PC-9 (cell line): ENCODE measurements at regions not wholly inside any gene's neighbourhood (a gene's known extent, or its start where the extent isn't known, plus 50 kb on each side); places are given as distances from the start of the nearest gene placed in this dataset.

Experiments
- BruUV-seq: library from RNA; stranded (reverse); fragments of 400-500 nt; replicated peaks from 2 replicates; lab custom pipeline; 2021; lab: Mats Ljungman, UMichigan
- CTCF ChIA-PET: fragments of 300-600 bp; sonication (Branson Sonifier 250); formaldehyde crosslinking; loops from one replicate; lab custom pipeline; 2022; ENCODE audit warnings: antibody characterized with exemption; lab: Charles Lee
- POLR2A ChIA-PET: fragments of 300-600 bp; sonication (Branson Sonifier 250); formaldehyde crosslinking; loops from one replicate; lab custom pipeline; 2022; ENCODE audit warnings: antibody characterized with exemption; ENCODE audit not compliant: unreplicated experiment; lab: Charles Lee
- DNase-seq, 2 experiments: peaks; one replicate each; pipeline versions ENCODE4 v3.0.0 to v3.0.0-alpha.2; 2015 to 2022; ENCODE audit warnings: mixed read lengths in 1 of 2
- H2AFZ ChIP-seq: fragments of 200-600 bp; sonication (generic); 2 replicates; pipeline ENCODE4 v1.8.1; 2017; ENCODE audit warnings: antibody characterized with exemption
- H3F3A ChIP-seq: fragments of 200-600 bp; sonication (generic); 2 replicates; pipeline ENCODE4 v1.8.1; 2017; ENCODE audit warnings: antibody characterized with exemption, mild to moderate bottlenecking, low read depth; ENCODE audit not compliant: insufficient read depth
- H3K27ac ChIP-seq: fragments of 200-600 bp; sonication (generic); 2 replicates; pipeline ENCODE4 v1.6.1; 2016; ENCODE audit warnings: mixed run types
- H3K27me3 ChIP-seq: fragments of 200-600 bp; sonication (generic); 2 replicates; pipeline ENCODE4 v1.6.1; 2016; ENCODE audit warnings: low read depth, mixed run types; ENCODE audit not compliant: insufficient read depth
- H3K36me3 ChIP-seq: fragments of 200-600 bp; sonication (generic); 2 replicates; pipeline ENCODE4 v1.6.1; 2016; ENCODE audit warnings: low read depth, mixed run types
- H3K4me1 ChIP-seq: fragments of 200-600 bp; sonication (generic); replicated peaks from 2 replicates; pipeline ENCODE4 v1.6.1; 2016; ENCODE audit warnings: mixed run types; ENCODE audit not compliant: insufficient read depth
- H3K4me2 ChIP-seq: fragments of 200-600 bp; sonication (generic); 2 replicates; pipeline ENCODE4 v1.6.1; 2017; ENCODE audit warnings: mixed run types
- H3K4me3 ChIP-seq: fragments of 200-600 bp; sonication (generic); 2 replicates; pipeline ENCODE4 v1.6.1; 2016; ENCODE audit warnings: mixed run types
- H3K79me2 ChIP-seq: fragments of 200-600 bp; sonication (generic); 2 replicates; pipeline ENCODE4 v1.6.1; 2017; ENCODE audit warnings: low read depth, mixed run types
- H3K9me2 ChIP-seq: fragments of 200-600 bp; sonication (generic); 2 replicates; pipeline ENCODE4 v1.8.1; 2017; ENCODE audit warnings: mild to moderate bottlenecking; ENCODE audit not compliant: insufficient read depth
- H3K9me3 ChIP-seq: fragments of 200-600 bp; sonication (generic); 2 replicates; pipeline ENCODE4 v1.8.1; 2016; ENCODE audit warnings: low read depth; ENCODE audit not compliant: insufficient read depth
- H4K20me1 ChIP-seq: fragments of 200-600 bp; sonication (generic); 2 replicates; pipeline ENCODE4 v1.8.1; 2017; ENCODE audit not compliant: insufficient read depth
- CTCF ChIP-seq: fragments of 200-600 bp; sonication (generic); conservative IDR thresholded peaks from 2 replicates; pipeline ENCODE4 v1.6.1; 2017; ENCODE audit warnings: mixed run types, antibody characterized with exemption, mild to moderate bottlenecking, moderate library complexity
- EZH2 ChIP-seq: fragments of 200-600 bp; sonication (generic); IDR thresholded peaks from 2 replicates; pipeline ENCODE4 v1.8.0; 2017; ENCODE audit warnings: antibody characterized with exemption, low read depth
- intact Hi-C: fragments of 100-400 bp; cut with micrococcal nuclease; formaldehyde crosslinking; loops from one replicate; pipeline ENCODE4 v1.10.0; 2022; ENCODE audit not compliant: unreplicated experiment

GRCh38 chr1:42033629-42034028 is 114.9 kb upstream of the HIVEP3 start:
- no TSS peak for BruUV-seq
- H3K27me3 ChIP-seq = no peaks in the 10 kb centered on the region
- intact Hi-C loops = loop anchor here (2.0 to 10.0 kb wide), 2 partner anchors 171 to 359 kb away; no protein-coding TSS in a partner anchor
- H3K79me2 ChIP-seq = peaks cover 37% of the 10 kb centered on the region
- H2AFZ ChIP-seq = no peak overlapping the region
- H3K4me3 ChIP-seq = peak overlapping the region; percentile 86; the same call in 1 of the 2 replicates
- no peaks in the 10 kb centered on the region for H3K9me2 ChIP-seq
- no peak for TF ChIP-seq CTCF
- TF ChIP-seq EZH2 = no peak
- H3K4me1 ChIP-seq = peaks cover 18% of the 10 kb centered on the region
- ChIA-PET CTCF (interaction anchor here (0.6 kb wide), 1 partner anchor 107 kb away, joined by 3 read pairs; no protein-coding TSS in a partner anchor), POLR2A (no interaction called here)
- H3K4me2 ChIP-seq = peak overlapping the region; percentile 94
- H4K20me1 ChIP-seq = no peaks in the 10 kb centered on the region
- DNase-seq = no peak
- no peaks in the 10 kb centered on the region for H3K36me3 ChIP-seq
- no peaks in the 10 kb centered on the region for H3K9me3 ChIP-seq
- H3K27ac ChIP-seq = no peak overlapping the region
- H3F3A ChIP-seq = no peaks in the 10 kb centered on the region; the same call in 1 of the 2 replicates

GRCh38 chr1:42017730-42018129 is 99.0 kb upstream of the HIVEP3 start:
- no peaks in the 10 kb centered on the region for H4K20me1 ChIP-seq
- CTCF ChIA-PET = no interaction called here
- H3K4me3 ChIP-seq = no peak overlapping the region
- no peak overlapping the region for H3K27ac ChIP-seq
- no peaks in the 10 kb centered on the region for H3F3A ChIP-seq
- intact Hi-C loops = no loop called here
- no peaks in the 10 kb centered on the region for H3K27me3 ChIP-seq
- no peaks in the 10 kb centered on the region for H3K4me1 ChIP-seq
- peaks cover 5% of the 10 kb centered on the region for H3K9me3 ChIP-seq
- POLR2A ChIA-PET = no interaction called here
- no peaks in the 10 kb centered on the region for H3K9me2 ChIP-seq
- no peak overlapping the region for H2AFZ ChIP-seq
- H3K4me2 ChIP-seq = no peak overlapping the region
- H3K79me2 ChIP-seq = no peaks in the 10 kb centered on the region
- DNase-seq = no peak
- 0 out of 2 replicates have a peak, but pooled peaks cover 6% of the 10 kb centered on the region for H3K36me3 ChIP-seq
- BruUV-seq = no TSS peak
- TF ChIP-seq CTCF = no peak
- no peak for TF ChIP-seq EZH2

GRCh38 chr1:42017259-42017658 is 98.5 kb upstream of the HIVEP3 start:
- no peak overlapping the region for H3K4me3 ChIP-seq
- no peak for DNase-seq
- BruUV-seq = no TSS peak
- no peak overlapping the region for H3K27ac ChIP-seq
- no peaks in the 10 kb centered on the region for H3K4me1 ChIP-seq
- no peaks in the 10 kb centered on the region for H3K27me3 ChIP-seq
- TF ChIP-seq CTCF = no peak
- TF ChIP-seq EZH2 = no peak
- CTCF ChIA-PET = no interaction called here
- H3K36me3 ChIP-seq = 0 out of 2 replicates have a peak, but pooled peaks cover 6% of the 10 kb centered on the region
- no peaks in the 10 kb centered on the region for H3K9me2 ChIP-seq
- POLR2A ChIA-PET = no interaction called here
- H3F3A ChIP-seq = no peaks in the 10 kb centered on the region
- peaks cover 5% of the 10 kb centered on the region for H3K9me3 ChIP-seq
- intact Hi-C loops = no loop called here
- no peaks in the 10 kb centered on the region for H3K79me2 ChIP-seq
- no peak overlapping the region for H3K4me2 ChIP-seq
- no peaks in the 10 kb centered on the region for H4K20me1 ChIP-seq
- H2AFZ ChIP-seq = no peak overlapping the region
